Gastrocnemius medialis (tissue), 4 donors: ENCODE measurements at regions not wholly inside any gene's neighbourhood (a gene's known extent, or its start where the extent isn't known, plus 50 kb on each side); places are given as distances from the start of the nearest gene placed in this dataset.

ENCODE experiments used
- ATAC-seq, 2 donors: fragments of 150-250 bp; one replicate each; pipeline ENCODE4 v1.9.1; 2016
- DNase-seq, 2 donors: peaks; one replicate each; pipeline ENCODE4 v3.0.0-alpha.2; 2019
- H3K27ac ChIP-seq, 4 donors: fragments of 200-600 bp; sonication (generic); 1 replicate in 1 of 4; 2 replicates in 3 of 4; pipeline ENCODE4 v1.5.1; 2016 to 2018; ENCODE audit warnings: mild to moderate bottlenecking in 2 of 4, moderate library complexity in 1 of 4
- H3K27me3 ChIP-seq, 3 donors: fragments of 200-600 bp; sonication (generic) in 2 of 3; 1 replicate in 1 of 3; 2 replicates in 2 of 3; pipeline versions ENCODE4 v1.5.1 to v1.6.0; 2016 to 2019; ENCODE audit warnings: mild to moderate bottlenecking in 1 of 3, moderate library complexity in 1 of 3
- H3K36me3 ChIP-seq, 2 donors: fragments of 200-600 bp; sonication (generic) in 1 of 2; one replicate each; pipeline ENCODE4 v1.5.1; 2017 to 2018
- H3K4me1 ChIP-seq, 2 donors: fragments of 200-600 bp; sonication (generic) in 1 of 2; one replicate each; pipeline ENCODE4 v1.5.1; 2016 to 2017; ENCODE audit warnings: mild to moderate bottlenecking in 2 of 2
- H3K4me3 ChIP-seq, 4 donors: fragments of 200-600 bp; sonication (generic) in 3 of 4; 1 replicate in 1 of 4; 2 replicates in 3 of 4; pipeline ENCODE4 v1.5.1; 2016 to 2019; ENCODE audit warnings: mild to moderate bottlenecking in 2 of 4
- H3K9me3 ChIP-seq, 3 donors: fragments of 200-600 bp; sonication (generic) in 2 of 3; 1 replicate in 1 of 3; 2 replicates in 2 of 3; pipeline ENCODE4 v1.5.1; 2016 to 2019
- POLR2A ChIP-seq, 2 donors: fragments of 450-650 bp; IDR thresholded peaks; one replicate each; pipeline ENCODE4 v1.6.1; 2017; ENCODE audit warnings: antibody characterized with exemption in 2 of 2, mild to moderate bottlenecking in 2 of 2, moderate library complexity in 2 of 2
- in situ Hi-C, 4 donors: fragments of 200-750 bp; cut with MboI; loops; one replicate each; pipeline versions ENCODE4 v1.15.0 to v1.8.0; 2017; ENCODE audit warnings: low sequenced_read_pairs in 4 of 4
- intact Hi-C: fragments of 100-400 bp; cut with DNase I; formaldehyde crosslinking; loops from one replicate; pipeline ENCODE4 v1.15.1; 2023; ENCODE audit warnings: low total_unique reads
- TF ChIP-seq, protein P1 (sequence below), 5 experiments: fragments of 450-650 bp in 3 of 5; fragments of 200-600 bp in 2 of 5; sonication (generic) in 2 of 5; IDR thresholded peaks in 4 of 5; conservative IDR thresholded peaks in 1 of 5; 1 replicate in 4 of 5; 2 replicates in 1 of 5; pipeline ENCODE4 v1.5.1; 2016 to 2019; ENCODE audit warnings: antibody characterized with exemption in 5 of 5, mild to moderate bottlenecking in 3 of 5, moderate library complexity in 3 of 5

GRCh38 chr3:168961271-168961670, 702.2 kb downstream of the MECOM start:
- H3K36me3 ChIP-seq: no peaks in the 10 kb centered on the region
- DNase-seq: no peak
- in situ Hi-C loops (no loop called here), intact Hi-C loops (no loop called here)
- no peak overlapping the region for H3K4me3 ChIP-seq
- no peaks in the 10 kb centered on the region for H3K4me1 ChIP-seq
- no peak overlapping the region for H3K27ac ChIP-seq
- TF ChIP-seq, protein P1, sequence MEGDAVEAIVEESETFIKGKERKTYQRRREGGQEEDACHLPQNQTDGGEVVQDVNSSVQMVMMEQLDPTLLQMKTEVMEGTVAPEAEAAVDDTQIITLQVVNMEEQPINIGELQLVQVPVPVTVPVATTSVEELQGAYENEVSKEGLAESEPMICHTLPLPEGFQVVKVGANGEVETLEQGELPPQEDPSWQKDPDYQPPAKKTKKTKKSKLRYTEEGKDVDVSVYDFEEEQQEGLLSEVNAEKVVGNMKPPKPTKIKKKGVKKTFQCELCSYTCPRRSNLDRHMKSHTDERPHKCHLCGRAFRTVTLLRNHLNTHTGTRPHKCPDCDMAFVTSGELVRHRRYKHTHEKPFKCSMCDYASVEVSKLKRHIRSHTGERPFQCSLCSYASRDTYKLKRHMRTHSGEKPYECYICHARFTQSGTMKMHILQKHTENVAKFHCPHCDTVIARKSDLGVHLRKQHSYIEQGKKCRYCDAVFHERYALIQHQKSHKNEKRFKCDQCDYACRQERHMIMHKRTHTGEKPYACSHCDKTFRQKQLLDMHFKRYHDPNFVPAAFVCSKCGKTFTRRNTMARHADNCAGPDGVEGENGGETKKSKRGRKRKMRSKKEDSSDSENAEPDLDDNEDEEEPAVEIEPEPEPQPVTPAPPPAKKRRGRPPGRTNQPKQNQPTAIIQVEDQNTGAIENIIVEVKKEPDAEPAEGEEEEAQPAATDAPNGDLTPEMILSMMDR (IDR thresholded peaks at IDR 0.05 in 4 of 5, conservative IDR thresholded peaks at IDR 0.05 in 1 of 5): no peak
- TF ChIP-seq POLR2A (IDR thresholded peaks at IDR 0.05): no peak
- ATAC-seq: no peak
- no peaks in the 10 kb centered on the region for H3K9me3 ChIP-seq
- no peaks in the 10 kb centered on the region for H3K27me3 ChIP-seq

DNA sequence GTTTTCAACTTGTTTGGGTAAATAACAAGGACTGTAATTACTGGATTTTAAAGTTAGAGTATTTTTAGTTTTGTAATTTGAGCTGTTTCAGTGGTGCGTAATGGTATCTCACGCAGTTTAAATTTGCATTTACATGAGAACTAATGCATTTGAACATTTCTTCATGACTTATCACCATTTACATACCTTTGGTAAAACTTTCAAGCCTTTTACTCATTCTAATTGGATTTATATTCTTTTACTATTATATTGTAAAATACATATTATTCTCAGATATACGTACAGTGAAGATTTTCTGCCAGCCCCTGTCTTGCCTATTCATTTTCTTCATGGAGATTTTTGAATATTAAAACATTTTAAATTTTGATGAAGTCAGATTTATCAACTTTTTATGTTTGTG, 703.8 kb downstream of the MECOM start:
- no peak overlapping the region for H3K4me3 ChIP-seq

GRCh38 chr3:168958466-168958865, 705.0 kb downstream of the MECOM start:
- in situ Hi-C loops (no loop called here), intact Hi-C loops (no loop called here)
- Histone ChIP-seq H3K36me3 (no peaks in the 10 kb centered on the region), H3K4me3 (no peak overlapping the region), H3K27me3 (no peaks in the 10 kb centered on the region), H3K4me1 (no peaks in the 10 kb centered on the region), H3K27ac (no peak overlapping the region), H3K9me3 (no peaks in the 10 kb centered on the region)
- DNase-seq (no peak), ATAC-seq (no peak)
- TF ChIP-seq POLR2A (IDR thresholded peaks at IDR 0.05): no peak
- TF ChIP-seq, protein P1 (IDR thresholded peaks at IDR 0.05 in 4 of 5, conservative IDR thresholded peaks at IDR 0.05 in 1 of 5): no peak

More for the DNA sequence above, 703.8 kb downstream of the MECOM start:
- intact Hi-C loops: no loop called here
- in situ Hi-C loops: no loop called here
- no peaks in the 10 kb centered on the region for H3K9me3 ChIP-seq
- H3K4me1 ChIP-seq: no peaks in the 10 kb centered on the region
- no peaks in the 10 kb centered on the region for H3K36me3 ChIP-seq
- no peaks in the 10 kb centered on the region for H3K27me3 ChIP-seq
- TF ChIP-seq, protein P1 (IDR thresholded peaks at IDR 0.05 in 4 of 5, conservative IDR thresholded peaks at IDR 0.05 in 1 of 5): no peak
- no peak for TF ChIP-seq POLR2A (IDR thresholded peaks at IDR 0.05)
- DNase-seq: no peak
- ATAC-seq: no peak
- no peak overlapping the region for H3K27ac ChIP-seq

DNA sequence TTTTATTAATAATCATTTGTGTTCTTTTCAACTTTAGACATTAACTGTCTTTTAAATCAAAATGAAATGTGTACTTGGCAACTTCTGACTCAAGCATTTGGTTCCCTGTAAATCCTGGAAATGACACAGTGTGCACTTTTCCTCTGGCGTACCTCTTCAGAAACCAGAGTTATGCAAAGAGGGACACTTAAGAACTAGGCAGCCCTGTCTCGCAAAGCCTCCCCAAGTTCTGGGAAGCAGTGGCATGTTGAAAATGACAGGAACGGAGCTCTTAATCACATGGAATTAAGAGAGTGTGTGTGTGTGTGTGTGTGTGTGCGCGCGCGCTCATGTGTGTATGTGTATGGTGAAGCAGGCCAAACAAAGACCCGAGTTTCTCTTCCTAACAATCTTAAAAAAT, 707.4 kb downstream of the MECOM start:
- TF ChIP-seq, protein P1 (IDR thresholded peaks at IDR 0.05 in 4 of 5, conservative IDR thresholded peaks at IDR 0.05 in 1 of 5): no peak
- no peak for TF ChIP-seq POLR2A (IDR thresholded peaks at IDR 0.05)
- Histone ChIP-seq H3K4me3 (no peak overlapping the region), H3K36me3 (no peaks in the 10 kb centered on the region), H3K27me3 (no peaks in the 10 kb centered on the region), H3K9me3 (no peaks in the 10 kb centered on the region), H3K27ac (no peak overlapping the region), H3K4me1 (no peaks in the 10 kb centered on the region)
- intact Hi-C loops (no loop called here), in situ Hi-C loops (no loop called here)
- no peak for ATAC-seq
- DNase-seq: no peak

DNA sequence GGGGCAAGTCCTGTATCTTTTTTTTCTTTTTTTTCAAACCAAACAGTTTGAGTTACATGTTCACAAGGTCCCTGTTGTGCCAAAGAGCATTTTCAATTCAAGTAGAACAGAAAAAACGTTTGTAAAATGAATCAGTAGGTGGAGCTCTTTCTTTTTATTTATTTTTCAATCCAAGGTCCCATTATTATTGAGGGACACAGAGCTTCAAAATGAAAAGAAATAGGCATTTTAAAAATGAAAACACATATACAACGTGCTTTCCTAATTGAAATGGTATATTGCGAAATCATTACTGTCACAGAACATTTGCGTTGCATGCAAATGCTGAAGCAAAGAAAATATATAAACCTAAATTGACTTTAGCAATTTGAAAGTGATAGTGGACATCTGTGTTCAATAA, 711.0 kb downstream of the MECOM start:
- DNase-seq: no peak

More for the DNA sequence above, 711.0 kb downstream of the MECOM start:
- H3K4me3 ChIP-seq: no peak overlapping the region
- no peaks in the 10 kb centered on the region for H3K9me3 ChIP-seq
- H3K27ac ChIP-seq: no peak overlapping the region
- intact Hi-C loops (no loop called here), in situ Hi-C loops (no loop called here)
- TF ChIP-seq, protein P1 (IDR thresholded peaks at IDR 0.05 in 4 of 5, conservative IDR thresholded peaks at IDR 0.05 in 1 of 5): no peak
- TF ChIP-seq POLR2A (IDR thresholded peaks at IDR 0.05): no peak
- no peaks in the 10 kb centered on the region for H3K36me3 ChIP-seq
- no peaks in the 10 kb centered on the region for H3K27me3 ChIP-seq
- no peaks in the 10 kb centered on the region for H3K4me1 ChIP-seq
- ATAC-seq: no peak
